Keratinocyte (primary cell): ENCODE measurements at regions not wholly inside any gene's neighbourhood (a gene's known extent, or its start where the extent isn't known, plus 50 kb on each side); places are given as distances from the start of the nearest gene placed in this dataset.

Source experiments
- DNase-seq: peaks from one replicate; pipeline ENCODE4 v3.0.0-alpha.2; 2011; ENCODE audit warnings: low read depth, missing footprints, low spot score
- FAIRE-seq: peaks from 2 replicates; lab custom pipeline; 2011; peaks lifted over from hg19 to GRCh38; lab: Jason Lieb, UNC
- H2AFZ ChIP-seq: 2 replicates; pipeline ENCODE4 v1.6.0; 2012; ENCODE audit warnings: low read length, control low read depth, inconsistent platforms; ENCODE audit not compliant: control insufficient read depth
- H3K27ac ChIP-seq: 2 replicates; pipeline ENCODE4 v1.5.1; 2011; ENCODE audit warnings: low read length; ENCODE audit not compliant: control insufficient read depth, insufficient read depth
- H3K27me3 ChIP-seq: 3 replicates; pipeline ENCODE4 v1.6.0; 2011; ENCODE audit warnings: low read length; ENCODE audit not compliant: control insufficient read depth, insufficient read depth; ENCODE audit errors: extremely low read depth
- H3K36me3 ChIP-seq, 2 experiments: 2 replicates in 1 of 2; 3 replicates in 1 of 2; pipeline ENCODE4 v1.5.1; 2011; ENCODE audit warnings: low read length in 2 of 2, mild to moderate bottlenecking in 1 of 2; ENCODE audit not compliant: control insufficient read depth in 2 of 2, insufficient read depth in 2 of 2; ENCODE audit errors: extremely low read depth in 1 of 2
- H3K4me1 ChIP-seq: 3 replicates; pipeline ENCODE4 v1.5.1; 2011; ENCODE audit warnings: low read length; ENCODE audit not compliant: control insufficient read depth, insufficient read depth; ENCODE audit errors: extremely low read depth
- H3K4me2 ChIP-seq: 3 replicates; pipeline ENCODE4 v1.6.0; 2011; ENCODE audit warnings: low read depth, low read length; ENCODE audit not compliant: control insufficient read depth, insufficient read depth; ENCODE audit errors: extremely low read depth
- H3K4me3 ChIP-seq, 3 experiments: fragments of 200-600 bp in 1 of 3; sonication (generic) in 1 of 3; 2 replicates in 2 of 3; 3 replicates in 1 of 3; pipeline ENCODE4 v1.5.1; 2011 to 2016; ENCODE audit warnings: low read length in 3 of 3, mild to moderate bottlenecking in 3 of 3, control low read depth in 2 of 3, inconsistent platforms in 1 of 3, low read depth in 1 of 3, mixed read lengths in 1 of 3, mixed run types in 1 of 3, moderate library complexity in 1 of 3; ENCODE audit not compliant: control insufficient read depth in 2 of 3, insufficient read depth in 2 of 3; ENCODE audit errors: extremely low read depth in 1 of 3
- H3K79me2 ChIP-seq: 2 replicates; pipeline ENCODE4 v1.6.0; 2012; ENCODE audit warnings: low read length; ENCODE audit not compliant: control insufficient read depth, insufficient read depth
- H3K9ac ChIP-seq: 3 replicates; pipeline ENCODE4 v1.6.0; 2011; ENCODE audit warnings: low read length; ENCODE audit not compliant: control insufficient read depth, insufficient read depth; ENCODE audit errors: extremely low read depth
- H3K9me1 ChIP-seq: 3 replicates; pipeline ENCODE4 v1.6.0; 2011; ENCODE audit warnings: low read length; ENCODE audit not compliant: control insufficient read depth, insufficient read depth; ENCODE audit errors: extremely low read depth
- H3K9me3 ChIP-seq: 2 replicates; pipeline ENCODE4 v1.5.1; 2012; ENCODE audit warnings: low read depth, low read length; ENCODE audit not compliant: control insufficient read depth
- H4K20me1 ChIP-seq: 3 replicates; pipeline ENCODE4 v1.6.0; 2011; ENCODE audit warnings: low read length; ENCODE audit not compliant: control insufficient read depth, insufficient read depth; ENCODE audit errors: extremely low read depth
- EZH2 ChIP-seq: IDR thresholded peaks from one replicate; pipeline ENCODE4 v1.6.1; 2012; ENCODE audit warnings: inconsistent platforms, mild to moderate bottlenecking, low read length, moderate library complexity
- dilution Hi-C: fragments of 300-500 bp; cut with MboI; formaldehyde crosslinking; loops from one replicate; pipeline ENCODE4 v1.7.0; 2020; ENCODE audit warnings: low sequenced_read_pairs; ENCODE audit not compliant: extremely low pct_ligation_motif_present
- TF ChIP-seq, protein P1 (sequence below), 3 experiments: IDR thresholded peaks in 1 of 3; conservative IDR thresholded peaks in 1 of 3; optimal IDR thresholded peaks in 1 of 3; 2 replicates in 2 of 3; 3 replicates in 1 of 3; pipeline versions ENCODE3 to v1.5.1; 2011; ENCODE audit warnings: low read length in 3 of 3, mild to moderate bottlenecking in 3 of 3, moderate library complexity in 2 of 3, control low read depth in 1 of 3, inconsistent platforms in 1 of 3; ENCODE audit not compliant: insufficient read depth in 2 of 3; ENCODE audit errors: extremely low read depth in 1 of 3

DNA sequence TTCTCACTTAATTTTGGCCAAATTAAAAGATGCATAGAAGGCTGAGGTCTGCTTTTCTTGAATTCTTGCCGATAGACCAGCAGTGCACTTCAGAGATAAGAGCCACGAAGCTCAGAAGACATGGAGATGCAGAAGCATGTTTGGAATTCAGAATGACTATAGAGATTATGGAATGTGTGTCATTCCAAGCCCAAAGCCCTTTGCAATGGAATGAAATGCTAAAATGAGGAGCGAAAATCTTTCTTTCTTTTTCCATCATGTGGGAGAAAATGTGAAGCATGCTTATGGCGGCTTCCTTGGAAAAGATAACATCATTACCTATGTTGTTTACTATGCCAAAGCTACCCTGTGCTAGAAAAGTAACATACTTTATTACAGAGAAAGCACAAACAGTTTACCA is 257.0 kb upstream of the RNF32 start:
- Histone ChIP-seq H4K20me1 (no peaks in the 10 kb centered on the region), H3K9ac (no peak overlapping the region), H2AFZ (no peak overlapping the region), H3K79me2 (no peaks in the 10 kb centered on the region), H3K9me1 (no peaks in the 10 kb centered on the region), H3K9me3 (peaks cover 5% of the 10 kb centered on the region), H3K36me3 (no peaks in the 10 kb centered on the region), H3K27ac (no peak overlapping the region), H3K4me2 (no peak overlapping the region), H3K4me1 (no peaks in the 10 kb centered on the region), H3K27me3 (no peaks in the 10 kb centered on the region), H3K4me3 (no peak overlapping the region)
- FAIRE-seq: no peak
- DNase-seq: no peak
- dilution Hi-C loops: no loop called here
- TF ChIP-seq, protein P1, sequence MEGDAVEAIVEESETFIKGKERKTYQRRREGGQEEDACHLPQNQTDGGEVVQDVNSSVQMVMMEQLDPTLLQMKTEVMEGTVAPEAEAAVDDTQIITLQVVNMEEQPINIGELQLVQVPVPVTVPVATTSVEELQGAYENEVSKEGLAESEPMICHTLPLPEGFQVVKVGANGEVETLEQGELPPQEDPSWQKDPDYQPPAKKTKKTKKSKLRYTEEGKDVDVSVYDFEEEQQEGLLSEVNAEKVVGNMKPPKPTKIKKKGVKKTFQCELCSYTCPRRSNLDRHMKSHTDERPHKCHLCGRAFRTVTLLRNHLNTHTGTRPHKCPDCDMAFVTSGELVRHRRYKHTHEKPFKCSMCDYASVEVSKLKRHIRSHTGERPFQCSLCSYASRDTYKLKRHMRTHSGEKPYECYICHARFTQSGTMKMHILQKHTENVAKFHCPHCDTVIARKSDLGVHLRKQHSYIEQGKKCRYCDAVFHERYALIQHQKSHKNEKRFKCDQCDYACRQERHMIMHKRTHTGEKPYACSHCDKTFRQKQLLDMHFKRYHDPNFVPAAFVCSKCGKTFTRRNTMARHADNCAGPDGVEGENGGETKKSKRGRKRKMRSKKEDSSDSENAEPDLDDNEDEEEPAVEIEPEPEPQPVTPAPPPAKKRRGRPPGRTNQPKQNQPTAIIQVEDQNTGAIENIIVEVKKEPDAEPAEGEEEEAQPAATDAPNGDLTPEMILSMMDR (optimal IDR thresholded peaks at IDR 0.05 in 1 of 3, IDR thresholded peaks at IDR 0.05 in 1 of 3, conservative IDR thresholded peaks at IDR 0.05 in 1 of 3; ENCODE audit: extremely low read depth in 1 of 3, insufficient read depth in 2 of 3, low read length in 3 of 3): no peak
- no peak for TF ChIP-seq EZH2

DNA sequence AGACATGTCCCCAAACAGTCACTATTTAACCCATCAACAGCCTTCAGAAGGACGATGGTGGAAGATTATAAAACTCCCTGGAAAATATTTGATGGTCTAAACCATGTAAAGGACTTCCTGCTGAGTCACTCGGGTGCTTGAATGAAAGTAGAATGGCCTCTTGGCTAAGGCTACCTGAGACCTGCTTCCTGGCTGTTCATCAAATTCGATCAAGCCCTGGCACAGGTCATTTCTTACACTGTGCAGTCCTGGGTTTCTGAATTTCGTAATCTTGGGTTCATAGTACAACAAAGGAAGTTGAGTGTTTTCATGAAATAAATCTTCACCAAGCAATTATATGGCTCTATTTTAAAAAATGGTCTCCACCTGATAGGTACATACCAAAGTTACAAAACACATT is 260.3 kb upstream of the RNF32 start:
- no peak for TF ChIP-seq EZH2
- TF ChIP-seq, protein P1 (optimal IDR thresholded peaks at IDR 0.05 in 1 of 3, IDR thresholded peaks at IDR 0.05 in 1 of 3, conservative IDR thresholded peaks at IDR 0.05 in 1 of 3; ENCODE audit: extremely low read depth in 1 of 3, insufficient read depth in 2 of 3, low read length in 3 of 3): no peak
- dilution Hi-C loops: no loop called here
- no peaks in the 10 kb centered on the region for H3K27me3 ChIP-seq
- FAIRE-seq (no peak), DNase-seq (no peak)
- H3K27ac ChIP-seq: no peak overlapping the region
- H3K4me1 ChIP-seq: no peaks in the 10 kb centered on the region
- H4K20me1 ChIP-seq: no peaks in the 10 kb centered on the region
- H3K9me3 ChIP-seq: peaks cover 5% of the 10 kb centered on the region
- H3K9ac ChIP-seq: no peak overlapping the region
- H3K9me1 ChIP-seq: no peaks in the 10 kb centered on the region
- no peak overlapping the region for H3K4me3 ChIP-seq
- no peaks in the 10 kb centered on the region for H3K36me3 ChIP-seq
- no peaks in the 10 kb centered on the region for H3K79me2 ChIP-seq
- H3K4me2 ChIP-seq: no peak overlapping the region
- no peak overlapping the region for H2AFZ ChIP-seq
